Right forelimb (tissue), 1 donor: ENCODE measurements at regions not wholly inside any gene's neighbourhood (a gene's known extent, or its start where the extent isn't known, plus 50 kb on each side); places are given as distances from the start of the nearest gene placed in this dataset.
"Not testable (repeated sequence)": the region's sequence is repeated elsewhere in the genome, so short reads cannot be mapped to it uniquely, and the experiment has no call there.

Experiments
- DNase-seq: peaks from one replicate; pipeline ENCODE4 v3.0.0-alpha.2; 2018

GRCh38 chr4:111435986-111436744 lies 709.1 kb upstream of the FAM241A start:
- no peak for DNase-seq

DNA sequence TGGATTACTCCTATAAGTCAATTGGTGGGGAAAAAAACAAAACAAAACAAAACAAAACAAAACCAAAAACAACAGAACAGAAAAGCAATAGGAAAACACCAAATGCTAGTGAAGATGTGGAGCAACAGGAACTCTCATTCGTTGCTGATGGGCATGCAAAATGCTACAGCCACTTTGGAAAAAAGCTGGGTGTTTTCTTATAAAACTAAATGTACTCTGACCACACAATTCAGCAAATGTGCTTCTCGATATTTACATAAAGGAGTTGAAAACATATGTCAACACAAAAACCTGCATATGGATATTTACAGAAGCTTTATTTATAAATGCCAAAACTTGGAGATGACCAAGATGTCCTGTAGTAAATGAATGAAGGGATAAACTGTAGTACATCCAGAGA lies 703.6 kb upstream of the FAM241A start:
- no peak for DNase-seq

GRCh38 chr4:111444836-111445235 lies 700.4 kb upstream of the FAM241A start:
- not testable (repeated sequence) for DNase-seq

DNA sequence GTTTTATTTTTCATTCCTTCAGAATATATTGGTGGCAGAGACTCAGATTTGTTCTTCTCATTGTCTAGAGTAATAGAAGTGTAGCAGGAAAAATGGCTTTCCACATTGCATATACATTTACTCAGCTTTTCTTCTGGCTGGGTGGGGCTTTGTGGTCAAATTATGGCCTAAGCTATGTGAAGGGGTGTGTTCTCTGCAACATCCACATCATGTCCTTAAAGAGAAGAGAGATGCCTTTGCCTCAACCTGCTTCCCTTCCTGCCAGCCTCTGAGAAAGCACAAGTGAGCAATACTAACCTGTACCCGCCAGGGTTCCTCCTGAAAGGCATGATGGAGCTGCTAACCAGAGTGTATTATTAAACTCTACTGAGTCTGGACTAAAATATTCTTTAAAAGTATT lies 695.6 kb upstream of the FAM241A start:
- DNase-seq: no peak

DNA sequence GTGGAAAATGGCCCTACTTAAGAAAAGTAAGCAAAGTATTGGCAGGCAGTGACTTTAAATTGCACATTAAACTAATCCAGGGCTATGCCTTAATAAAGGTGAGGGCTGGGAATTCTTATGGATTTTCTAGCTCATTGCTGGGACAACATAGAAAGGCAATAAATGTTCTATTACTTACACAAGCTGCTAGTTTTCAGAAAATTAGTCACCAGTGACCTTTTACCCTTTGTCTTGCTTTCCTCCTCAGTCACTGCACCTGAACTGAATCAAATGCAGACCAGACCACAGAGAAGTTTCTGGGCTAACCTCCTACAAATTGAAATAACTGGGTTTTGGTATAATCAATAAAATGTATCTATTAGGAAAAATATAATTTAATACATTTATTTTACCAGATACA lies 694.4 kb upstream of the FAM241A start:
- DNase-seq: no peak

DNA sequence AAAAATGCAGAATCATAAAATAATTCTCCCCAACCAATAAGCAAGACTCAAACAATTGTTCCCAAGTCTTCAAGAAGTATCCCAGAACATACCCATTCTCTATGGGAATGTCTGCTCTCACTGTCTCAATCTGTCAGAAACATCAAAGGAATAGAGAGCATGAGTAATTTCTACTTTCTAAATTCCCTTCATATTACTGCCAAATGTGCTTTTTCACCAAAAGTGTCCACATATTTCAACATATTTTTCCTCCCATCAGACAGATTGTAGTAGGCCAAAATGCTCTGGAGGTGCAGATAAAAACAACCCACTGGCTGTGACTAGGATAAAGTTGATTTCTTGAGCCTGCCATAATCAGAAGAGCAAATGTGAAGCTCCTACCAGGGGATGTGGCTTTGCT lies 692.0 kb upstream of the FAM241A start:
- no peak for DNase-seq

DNA sequence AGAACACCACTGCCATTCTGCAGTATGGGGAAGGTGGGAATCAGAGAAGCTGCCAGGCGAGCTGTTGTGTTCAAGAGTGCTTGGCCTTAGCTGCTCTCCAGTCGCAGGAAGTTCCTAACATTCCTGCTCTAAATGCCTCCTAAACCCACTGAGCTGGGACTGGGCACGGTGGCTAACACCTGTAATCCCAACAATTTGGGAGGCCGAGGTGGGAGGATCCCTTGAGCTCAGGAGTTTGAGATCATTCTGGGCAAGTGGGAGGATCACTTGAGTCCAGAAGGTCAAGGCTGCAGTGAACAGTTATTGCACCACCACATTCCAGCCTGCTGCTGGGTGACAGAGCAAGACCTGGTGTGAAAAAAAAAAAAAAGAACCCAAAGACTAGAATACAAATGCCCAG lies 690.3 kb upstream of the FAM241A start:
- DNase-seq: no peak

GRCh38 chr4:111464251-111465045 lies 680.8 kb upstream of the FAM241A start:
- DNase-seq: no peak

DNA sequence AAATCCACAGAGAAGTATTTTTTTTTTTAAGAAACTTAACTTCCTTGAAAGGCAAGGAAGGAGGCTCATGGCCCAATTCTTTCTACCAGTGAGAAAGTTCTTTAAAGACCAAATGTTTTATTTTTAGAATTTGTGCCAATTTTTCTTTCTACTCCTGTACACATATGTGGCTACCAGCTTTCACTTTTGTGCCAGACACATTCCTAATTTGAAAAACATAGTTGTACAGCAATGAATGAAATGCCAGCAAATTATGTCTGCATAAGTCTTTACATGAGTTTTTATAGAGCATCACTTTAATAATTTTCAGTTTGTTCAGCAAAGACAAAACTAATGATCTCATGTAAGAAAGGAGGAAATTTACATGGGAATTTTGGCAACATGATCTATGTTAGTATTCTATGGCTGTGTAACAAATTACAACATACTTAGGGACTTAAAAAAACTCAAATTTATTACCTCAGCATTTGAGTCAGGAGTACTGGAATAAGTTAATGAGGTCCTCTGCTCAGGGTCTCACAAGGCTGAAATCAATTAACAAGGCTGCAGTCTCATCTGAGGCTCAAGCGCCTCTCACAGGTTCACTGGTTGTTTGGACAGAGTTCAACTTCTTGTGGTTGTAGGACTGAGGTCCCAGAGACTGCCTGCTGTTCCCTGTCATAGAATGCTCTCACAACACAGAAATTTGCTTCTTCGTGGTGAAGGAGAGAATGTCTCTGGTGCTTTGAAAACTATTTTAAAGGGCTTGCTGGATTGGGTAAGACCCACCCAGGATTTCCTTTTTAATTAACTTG lies 678.2 kb upstream of the FAM241A start:
- DNase-seq: no peak

DNA sequence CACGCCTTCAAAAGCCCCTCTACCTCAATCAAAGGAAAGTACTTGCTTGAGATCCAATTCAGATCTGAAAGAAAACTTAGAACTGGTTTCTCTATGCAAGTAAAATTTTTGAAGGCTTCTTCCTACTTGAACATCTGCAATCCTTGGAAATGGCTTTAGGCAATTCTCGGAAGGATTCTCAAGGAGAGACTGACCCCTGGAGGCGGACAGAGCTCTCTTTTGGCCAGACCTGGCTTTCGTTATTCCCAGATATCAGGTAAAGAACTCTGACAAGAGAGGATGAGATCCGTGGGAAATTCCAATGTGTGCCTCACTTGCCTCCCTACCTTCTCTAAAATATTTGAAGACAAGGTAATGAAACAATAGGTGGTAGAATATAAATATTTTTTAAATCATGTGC lies 670.3 kb upstream of the FAM241A start:
- peak; percentile 63 for DNase-seq

- DNase-seq: no peak
Observed at GRCh38 chr4:111475666-111476065, 669.6 kb upstream of the FAM241A start.

DNA sequence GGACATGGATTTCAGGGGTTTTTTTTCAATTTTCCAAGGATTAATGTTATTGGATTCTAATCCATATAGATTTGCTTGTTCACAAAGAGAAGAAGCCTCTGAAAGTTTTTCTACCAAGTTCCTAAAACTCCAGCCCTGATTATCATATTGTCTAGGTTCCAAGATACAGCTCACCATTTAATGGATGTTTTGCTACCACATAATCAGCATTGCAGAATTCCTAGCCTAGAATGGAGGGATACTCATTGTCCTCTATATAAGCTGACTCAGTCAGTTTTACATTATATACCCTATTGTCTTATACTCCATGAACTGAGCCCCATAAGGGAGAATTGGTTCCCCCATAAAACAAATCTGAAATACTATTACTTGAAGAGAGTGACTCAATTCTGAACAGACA lies 664.7 kb upstream of the FAM241A start:
- DNase-seq: no peak

GRCh38 chr4:111483375-111484169 lies 661.7 kb upstream of the FAM241A start:
- no peak for DNase-seq

DNA sequence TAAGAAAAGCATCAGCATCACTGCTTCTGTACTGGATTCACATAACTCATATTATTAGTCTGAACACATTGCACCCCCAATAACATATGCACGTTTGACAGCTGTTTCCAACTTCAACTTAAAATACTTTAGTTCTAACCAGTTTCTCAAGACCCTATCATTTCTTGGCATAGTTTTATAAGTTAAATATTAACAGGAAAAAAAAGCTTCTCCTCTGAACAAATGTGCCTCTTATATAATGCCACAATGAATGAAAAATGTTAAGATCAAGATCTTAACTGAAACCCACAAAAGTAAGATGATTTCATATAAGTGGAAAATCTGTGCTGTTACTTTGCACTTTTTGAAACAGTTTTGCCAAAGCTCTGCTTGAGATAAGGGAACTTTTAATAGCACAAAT lies 652.8 kb upstream of the FAM241A start:
- no peak for DNase-seq

DNA sequence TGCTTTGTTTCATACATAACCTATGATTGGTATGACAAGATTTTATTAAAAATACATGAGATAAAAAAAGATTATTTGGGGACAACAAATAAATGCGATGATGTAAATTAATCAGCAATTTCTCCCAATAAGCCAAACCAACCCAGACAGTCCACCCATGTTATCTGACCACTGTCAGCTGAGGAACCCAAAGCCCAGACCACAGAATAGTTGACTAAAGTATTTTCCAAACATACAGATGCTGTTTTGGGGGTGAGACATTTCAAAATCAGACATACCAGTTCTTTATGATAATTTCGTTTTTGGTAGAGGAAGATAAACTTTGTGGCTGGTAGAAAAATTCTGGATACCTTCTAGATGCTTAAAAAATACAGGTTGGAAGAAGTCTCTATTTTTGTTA lies 650.8 kb upstream of the FAM241A start:
- no peak for DNase-seq

DNA sequence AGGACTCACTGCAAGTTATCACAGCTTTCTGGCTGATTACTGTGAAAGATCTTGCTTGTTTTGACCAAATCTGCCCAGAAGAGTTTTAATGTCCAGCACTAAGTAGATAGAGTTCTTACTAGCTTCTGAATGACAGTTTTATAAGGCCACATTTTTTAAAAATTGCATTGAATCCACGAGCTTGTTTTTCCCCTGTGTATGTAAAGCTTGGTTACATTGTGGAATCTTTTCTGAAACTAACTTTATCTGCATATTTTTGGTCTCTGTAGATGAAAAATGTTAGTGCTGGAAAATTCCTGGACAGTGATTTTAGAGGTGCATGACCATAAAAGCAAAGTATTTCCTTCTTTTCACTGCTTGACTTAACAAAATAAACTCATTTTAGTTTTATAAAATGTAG lies 650.3 kb upstream of the FAM241A start:
- no peak for DNase-seq

GRCh38 chr4:111499291-111499690 lies 646.0 kb upstream of the FAM241A start:
- no peak for DNase-seq

- no peak for DNase-seq
Observed at GRCh38 chr4:111499706-111500105, 645.5 kb upstream of the FAM241A start.

DNA sequence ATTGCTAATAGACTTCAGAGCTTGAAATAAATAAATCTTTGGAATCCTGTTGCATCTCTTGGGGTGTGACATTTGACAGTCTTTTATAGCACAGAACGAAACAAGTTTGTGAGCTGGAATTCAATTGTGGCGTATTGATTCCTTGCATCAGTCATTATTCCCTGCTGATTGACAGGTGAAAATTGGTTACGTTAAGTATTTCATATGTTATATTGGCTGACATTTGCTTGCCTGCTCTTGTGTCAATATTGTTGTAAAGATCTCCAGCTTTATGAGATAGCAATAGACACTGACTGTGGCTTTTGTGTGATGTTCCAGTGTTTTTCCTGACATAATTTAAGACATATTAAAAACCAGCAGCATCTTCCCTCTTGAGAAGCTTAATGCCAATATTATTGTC lies 644.4 kb upstream of the FAM241A start:
- DNase-seq: no peak

GRCh38 chr4:111501946-111502345 lies 643.3 kb upstream of the FAM241A start:
- DNase-seq: no peak

- DNase-seq: no peak
Observed at GRCh38 chr4:111502626-111503025, 642.6 kb upstream of the FAM241A start.

DNA sequence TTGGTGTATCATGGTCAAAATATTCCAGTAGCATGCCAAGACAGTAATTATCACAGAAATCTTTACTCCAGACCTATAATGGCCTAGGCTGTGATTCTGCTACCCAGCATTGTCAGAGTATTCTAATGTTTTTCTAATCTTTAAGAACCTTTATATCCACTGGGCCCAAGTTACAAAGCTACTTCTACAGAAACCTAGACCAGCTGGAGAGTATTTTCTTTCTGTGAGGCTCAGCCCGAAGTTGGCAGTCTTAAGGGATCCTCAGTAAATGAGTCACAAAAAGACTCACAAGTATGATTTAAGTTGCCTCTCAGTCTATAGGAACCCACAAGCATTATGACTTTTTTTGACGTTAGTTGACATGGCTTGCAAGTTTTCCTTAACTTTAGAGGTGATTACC lies 638.5 kb upstream of the FAM241A start:
- no peak for DNase-seq

DNA sequence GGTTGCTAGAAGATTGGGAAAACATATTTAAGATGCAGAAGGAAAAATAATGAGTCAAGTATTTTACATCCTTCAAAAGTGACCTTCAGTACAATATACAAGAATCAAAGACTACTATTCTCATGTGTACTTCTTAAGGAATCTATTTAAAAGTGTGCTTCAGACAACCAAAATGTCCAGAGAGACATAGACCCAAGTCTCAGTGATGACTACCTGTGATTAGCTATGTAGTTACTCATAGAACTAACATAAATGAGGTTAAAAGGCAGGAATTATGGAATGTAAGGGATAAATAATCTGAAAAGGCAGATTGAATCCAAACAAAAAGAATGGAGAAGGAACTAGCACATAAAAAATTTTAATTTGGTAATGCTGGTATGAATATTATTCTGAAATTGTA lies 634.7 kb upstream of the FAM241A start:
- DNase-seq: no peak
